ENCODE measurements at regions not wholly inside any gene's neighbourhood (a gene's known extent, or its start where the extent isn't known, plus 50 kb on each side); places are given as distances from the start of the nearest gene placed in this dataset.

DNA sequence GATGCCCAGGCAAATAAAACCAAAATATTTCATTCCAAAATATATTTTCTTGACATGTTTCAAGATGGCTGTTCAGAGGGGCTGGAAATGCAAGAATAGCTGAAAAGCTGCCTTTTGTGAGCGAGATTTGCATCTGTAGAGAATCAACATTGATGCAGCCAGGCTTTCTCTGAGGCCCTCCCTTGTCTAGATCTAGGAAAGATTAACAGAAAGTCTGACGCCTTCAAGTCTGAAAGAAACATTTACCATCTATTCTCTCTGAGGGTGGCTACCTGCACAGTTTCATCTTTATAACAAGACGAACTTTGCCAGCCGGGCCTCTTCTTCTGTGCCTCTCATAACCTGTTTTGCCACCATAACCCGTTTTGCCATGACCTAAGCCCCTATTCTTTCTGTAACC lies 170.2 kb downstream of the AKR1D1 start:
- TF ChIP-seq, protein P1, sequence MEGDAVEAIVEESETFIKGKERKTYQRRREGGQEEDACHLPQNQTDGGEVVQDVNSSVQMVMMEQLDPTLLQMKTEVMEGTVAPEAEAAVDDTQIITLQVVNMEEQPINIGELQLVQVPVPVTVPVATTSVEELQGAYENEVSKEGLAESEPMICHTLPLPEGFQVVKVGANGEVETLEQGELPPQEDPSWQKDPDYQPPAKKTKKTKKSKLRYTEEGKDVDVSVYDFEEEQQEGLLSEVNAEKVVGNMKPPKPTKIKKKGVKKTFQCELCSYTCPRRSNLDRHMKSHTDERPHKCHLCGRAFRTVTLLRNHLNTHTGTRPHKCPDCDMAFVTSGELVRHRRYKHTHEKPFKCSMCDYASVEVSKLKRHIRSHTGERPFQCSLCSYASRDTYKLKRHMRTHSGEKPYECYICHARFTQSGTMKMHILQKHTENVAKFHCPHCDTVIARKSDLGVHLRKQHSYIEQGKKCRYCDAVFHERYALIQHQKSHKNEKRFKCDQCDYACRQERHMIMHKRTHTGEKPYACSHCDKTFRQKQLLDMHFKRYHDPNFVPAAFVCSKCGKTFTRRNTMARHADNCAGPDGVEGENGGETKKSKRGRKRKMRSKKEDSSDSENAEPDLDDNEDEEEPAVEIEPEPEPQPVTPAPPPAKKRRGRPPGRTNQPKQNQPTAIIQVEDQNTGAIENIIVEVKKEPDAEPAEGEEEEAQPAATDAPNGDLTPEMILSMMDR (IDR thresholded peaks at IDR 0.05): no peak
- no peak for TF ChIP-seq POLR2A (IDR thresholded peaks at IDR 0.05)
